ENCODE measurements at regions not wholly inside any gene's neighbourhood (a gene's known extent, or its start where the extent isn't known, plus 50 kb on each side); places are given as distances from the start of the nearest gene placed in this dataset.
A peak's percentile ranks its signal among the peaks of the same experiment; 100 is the strongest.

- no peak for DNase-seq (ENCODE audit: extremely low read depth in 1 of 11, low read depth in 9 of 11, low spot score in 4 of 11)
These were observed 517.3 kb upstream of the HS6ST1 start for GRCh38 chr2:128835974-128836373.

DNA sequence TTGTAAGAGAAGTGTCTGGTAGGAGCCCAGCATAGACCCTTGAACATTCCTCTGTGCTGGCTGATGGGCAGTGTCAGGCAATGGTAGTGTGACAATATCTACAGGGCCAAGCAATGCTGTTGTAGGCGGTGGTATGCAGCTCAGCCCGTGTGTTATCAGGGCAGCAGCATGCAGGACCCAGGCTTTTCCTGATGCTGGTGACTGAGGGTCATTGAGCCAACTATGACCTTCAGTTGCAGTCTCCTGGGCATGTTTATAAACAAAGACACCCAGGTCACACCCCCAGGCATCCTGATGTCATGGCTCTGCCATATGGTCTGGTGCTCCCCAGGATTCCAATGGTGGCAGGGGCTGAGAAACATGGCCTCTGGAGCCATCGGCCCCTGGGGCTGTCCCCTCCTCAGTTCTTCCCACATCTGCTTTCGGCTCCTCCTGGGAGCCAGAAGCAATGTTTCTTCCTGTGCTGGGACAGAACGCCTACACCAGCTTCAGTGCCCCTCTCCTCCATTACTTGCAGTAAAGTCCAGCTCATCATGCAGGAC lies 518.0 kb upstream of the HS6ST1 start:
- no peak for DNase-seq (ENCODE audit: extremely low read depth in 1 of 11, low read depth in 9 of 11, low spot score in 4 of 11)

- no peak for DNase-seq (ENCODE audit: extremely low read depth in 1 of 11, low read depth in 9 of 11, low spot score in 4 of 11)
These were observed 519.6 kb upstream of the HS6ST1 start for GRCh38 chr2:128838244-128838643.

GRCh38 chr2:128841803-128842202 lies 523.1 kb upstream of the HS6ST1 start:
- DNase-seq (ENCODE audit: extremely low read depth in 1 of 11, low read depth in 9 of 11, low spot score in 4 of 11): no peak

DNA sequence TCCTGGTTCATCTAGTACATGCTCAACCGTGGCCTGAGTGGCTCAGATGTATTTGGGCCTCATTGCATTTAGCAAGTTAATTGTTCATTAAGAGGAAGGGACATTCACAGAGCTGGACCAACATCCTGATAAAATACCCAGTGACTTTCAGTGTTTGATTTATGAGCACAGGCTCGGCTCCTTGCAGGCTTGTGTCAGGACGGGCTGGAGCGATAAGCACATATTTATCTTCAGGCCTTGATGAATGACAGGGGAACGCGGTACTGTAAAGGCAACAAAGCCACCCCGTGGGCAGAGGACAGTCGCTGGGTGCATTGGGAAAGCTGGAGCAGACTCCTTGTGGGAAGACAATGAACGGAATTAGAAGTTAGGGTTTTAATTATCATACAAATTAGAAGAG lies 548.6 kb upstream of the HS6ST1 start:
- DNase-seq (ENCODE audit: extremely low read depth in 1 of 11, low read depth in 9 of 11, low spot score in 4 of 11): no peak

GRCh38 chr2:128867936-128868636 lies 549.4 kb upstream of the HS6ST1 start:
- no peak for DNase-seq (ENCODE audit: extremely low read depth in 1 of 11, low read depth in 9 of 11, low spot score in 4 of 11)

GRCh38 chr2:128868686-128869551 lies 550.3 kb upstream of the HS6ST1 start:
- no peak for DNase-seq (ENCODE audit: extremely low read depth in 1 of 11, low read depth in 9 of 11, low spot score in 4 of 11)

DNA sequence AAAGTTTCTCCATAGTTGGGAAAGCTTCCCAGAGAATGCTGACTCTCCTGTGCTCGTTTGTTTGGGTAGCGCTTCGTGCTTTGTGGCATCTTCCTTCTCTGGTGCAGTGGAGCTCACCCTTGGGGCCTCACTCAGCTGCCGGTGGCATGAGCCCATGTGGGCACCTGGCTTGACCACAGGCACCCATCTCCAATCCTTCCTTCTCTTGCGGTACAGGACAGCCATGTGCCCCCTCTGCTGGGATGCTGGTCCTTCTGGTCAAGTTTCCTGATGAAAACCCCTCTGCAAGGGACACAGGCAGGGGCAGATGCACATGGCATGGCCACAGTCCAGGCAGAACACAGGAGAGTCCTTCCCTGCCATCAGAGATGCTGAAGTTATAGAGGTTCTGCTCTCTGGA lies 555.9 kb upstream of the HS6ST1 start:
- DNase-seq (ENCODE audit: extremely low read depth in 1 of 11, low read depth in 9 of 11, low spot score in 4 of 11): no peak

DNA sequence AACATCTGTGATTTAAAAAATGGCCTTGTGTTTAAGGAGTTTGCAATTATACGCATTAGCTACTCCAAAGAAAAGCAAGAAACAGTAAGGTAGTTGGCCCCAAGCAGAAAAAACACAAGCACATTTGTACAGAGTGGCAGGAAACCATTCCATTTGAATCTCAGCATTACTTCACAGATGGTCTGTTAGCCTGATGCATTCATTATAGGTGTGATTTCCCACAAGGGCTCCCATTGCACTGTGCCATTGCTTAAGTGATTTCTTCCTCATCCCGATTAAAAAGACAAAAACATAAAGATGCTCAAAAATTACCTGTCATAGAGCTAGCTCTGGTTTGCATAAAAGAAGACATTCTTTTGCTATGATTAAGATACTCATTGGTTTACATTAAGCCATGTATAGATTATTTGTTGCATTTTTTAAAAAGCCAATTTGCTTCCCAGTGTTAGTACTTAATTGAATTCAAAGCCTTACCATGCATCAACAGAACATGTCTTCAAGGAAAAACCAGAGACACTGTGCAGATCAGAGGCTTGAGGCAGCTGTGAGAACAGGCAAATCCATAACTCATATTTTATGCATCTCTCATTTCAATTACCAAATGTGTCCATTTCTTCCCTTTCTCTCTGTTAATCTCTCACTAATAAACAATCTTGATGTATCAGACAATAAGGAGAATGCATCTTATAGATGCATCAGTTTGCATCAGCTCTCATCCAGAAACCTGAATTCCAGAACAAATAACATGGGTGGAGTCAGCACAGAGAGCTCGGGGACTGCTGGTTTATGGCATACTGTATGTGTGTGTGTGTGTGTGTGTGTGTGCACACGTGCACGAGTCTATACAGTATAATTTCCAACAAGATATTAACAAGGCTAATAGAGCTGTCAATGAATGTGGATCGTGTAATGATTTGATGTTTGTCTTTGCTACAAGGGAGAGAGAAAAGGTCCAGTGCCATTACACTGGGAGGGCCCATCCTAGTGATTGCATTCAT lies 558.6 kb upstream of the HS6ST1 start:
- no peak for DNase-seq (ENCODE audit: extremely low read depth in 1 of 11, low read depth in 9 of 11, low spot score in 4 of 11)

DNA sequence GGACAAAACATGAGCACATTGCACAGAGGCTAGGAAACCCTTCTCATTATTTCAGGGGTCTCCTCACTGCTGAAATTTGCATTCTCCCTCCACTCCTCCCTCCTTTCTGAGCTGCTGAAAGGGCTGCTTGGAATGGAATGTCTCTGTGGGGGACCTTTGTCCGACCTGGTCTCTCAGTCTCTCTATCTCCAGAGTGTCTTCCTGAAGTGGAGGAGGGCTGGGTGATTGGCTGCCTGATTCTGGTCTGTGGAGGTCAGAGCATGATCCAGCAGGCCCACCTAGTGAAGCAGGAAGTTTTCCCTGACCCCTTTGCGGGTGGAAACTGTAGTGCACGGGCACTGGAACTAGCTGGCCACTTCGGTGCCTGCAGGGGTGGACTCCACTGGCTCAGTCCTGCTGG lies 560.5 kb upstream of the HS6ST1 start:
- no peak for DNase-seq (ENCODE audit: extremely low read depth in 1 of 11, low read depth in 9 of 11, low spot score in 4 of 11)

DNA sequence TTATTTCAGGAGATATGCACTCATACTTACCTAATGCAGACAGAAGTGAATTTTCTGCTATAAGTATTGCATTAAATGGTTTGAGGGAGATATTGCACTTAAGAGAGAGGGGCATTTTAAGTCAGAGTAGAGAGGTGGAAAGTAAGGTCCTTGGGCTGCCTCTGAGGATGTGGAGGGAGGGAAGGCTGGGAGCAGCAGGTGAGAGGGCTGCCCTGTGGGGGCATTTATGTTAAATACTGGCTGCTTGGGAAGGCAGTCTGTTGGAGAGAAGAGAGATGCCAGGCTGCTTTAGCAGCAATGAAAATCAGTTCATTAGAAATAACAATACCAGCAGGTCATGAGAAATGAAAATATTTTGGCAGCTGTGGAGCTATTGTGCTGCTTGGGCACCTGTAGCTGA lies 576.2 kb upstream of the HS6ST1 start:
- no peak for DNase-seq (ENCODE audit: extremely low read depth in 1 of 11, low read depth in 9 of 11, low spot score in 4 of 11)

DNA sequence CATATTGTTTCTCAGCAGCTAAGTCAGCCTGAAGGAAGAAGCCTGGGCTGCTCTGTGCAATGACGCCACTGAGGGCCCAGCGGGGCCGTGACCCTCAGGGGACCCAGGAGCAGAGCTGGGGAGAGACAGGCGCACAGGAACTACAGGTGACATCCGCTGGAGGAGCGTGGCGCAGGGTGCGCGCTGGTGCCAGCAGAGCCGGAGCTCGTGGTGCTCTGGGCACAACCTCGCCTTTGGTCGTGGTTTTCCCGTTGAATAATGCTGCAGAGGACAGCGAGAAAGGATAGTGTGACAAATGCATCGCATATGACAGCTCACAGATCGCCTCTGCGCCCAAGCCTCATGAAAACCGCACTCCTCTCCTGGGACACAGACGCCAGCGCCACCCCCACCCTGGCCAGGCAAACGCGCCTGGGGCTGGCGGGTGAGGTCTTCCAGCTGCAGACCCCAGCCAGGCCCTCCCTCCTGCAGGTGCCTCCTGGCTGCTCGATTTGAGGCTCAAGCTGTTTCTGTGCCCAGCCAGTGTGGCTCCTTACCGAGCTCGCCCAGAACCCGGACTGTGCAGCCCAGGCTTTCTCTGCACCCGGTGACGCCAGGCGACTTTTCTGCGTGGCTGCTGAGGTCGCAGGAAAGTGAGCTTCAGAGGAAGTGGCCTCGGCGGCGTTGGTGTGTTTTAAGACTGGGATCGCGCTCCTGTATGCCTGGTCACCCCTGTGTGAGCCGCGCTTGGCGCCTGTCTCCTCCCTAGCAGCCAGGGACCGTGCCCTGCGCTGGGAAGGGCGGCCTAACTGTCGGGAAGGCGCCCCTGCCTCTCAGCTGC lies 583.1 kb upstream of the HS6ST1 start:
- DNase-seq (ENCODE audit: extremely low read depth in 1 of 11, low read depth in 9 of 11, low spot score in 4 of 11): peak in 5 of 11 donors; percentile 0 to 18 (median 3)

- DNase-seq (ENCODE audit: extremely low read depth in 1 of 11, low read depth in 9 of 11, low spot score in 4 of 11): no peak
These were observed 585.0 kb upstream of the HS6ST1 start for GRCh38 chr2:128903637-128904036.

- DNase-seq (ENCODE audit: extremely low read depth in 1 of 11, low read depth in 9 of 11, low spot score in 4 of 11): no peak
These were observed 592.6 kb upstream of the HS6ST1 start for GRCh38 chr2:128911276-128911675.

- no peak for DNase-seq (ENCODE audit: extremely low read depth in 1 of 11, low read depth in 9 of 11, low spot score in 4 of 11)
These were observed 595.7 kb upstream of the HS6ST1 start for GRCh38 chr2:128914320-128914719.

DNA sequence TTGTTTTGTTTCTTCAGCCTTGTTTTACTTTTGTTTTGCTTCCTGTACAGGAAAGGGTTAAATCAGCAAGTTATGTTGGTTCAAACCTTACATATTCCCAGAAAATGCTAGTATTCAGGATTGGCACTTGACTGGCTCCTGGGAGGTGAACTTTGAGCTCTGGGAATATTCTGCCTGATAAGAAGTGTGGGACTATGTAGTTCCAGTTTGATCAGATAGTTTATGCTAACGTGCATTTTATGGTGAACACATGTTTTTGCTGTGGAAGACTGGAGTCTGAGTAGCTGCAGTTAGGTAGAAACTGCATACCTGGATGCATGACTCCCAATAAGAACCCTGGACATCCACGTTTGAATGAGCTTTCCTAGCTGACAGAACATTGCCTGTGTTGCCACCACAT lies 603.1 kb upstream of the HS6ST1 start:
- no peak for DNase-seq (ENCODE audit: extremely low read depth in 1 of 11, low read depth in 9 of 11, low spot score in 4 of 11)

- no peak for DNase-seq (ENCODE audit: extremely low read depth in 1 of 11, low read depth in 9 of 11, low spot score in 4 of 11)
These were observed 603.5 kb upstream of the HS6ST1 start for GRCh38 chr2:128922154-128922553.

GRCh38 chr2:128925631-128926030 lies 607.0 kb upstream of the HS6ST1 start:
- no peak for DNase-seq (ENCODE audit: extremely low read depth in 1 of 11, low read depth in 9 of 11, low spot score in 4 of 11)
